ENCODE measurements at regions not wholly inside any gene's neighbourhood (a gene's known extent, or its start where the extent isn't known, plus 50 kb on each side); places are given as distances from the start of the nearest gene placed in this dataset.
"Not testable (repeated sequence)": the region's sequence is repeated elsewhere in the genome, so short reads cannot be mapped to it uniquely, and the experiment has no call there.

- H3K4me3 Mint-ChIP-seq, result no peak overlapping the region
- no peak for DNase-seq (ENCODE audit: low spot score in 2 of 2)
- H3K27ac Mint-ChIP-seq, result no peak overlapping the region
- ATAC-seq (ENCODE audit: low read depth), result no peak
- H3K9me3 Mint-ChIP-seq, result no peaks in the 10 kb centered on the region
- H3K27me3 Mint-ChIP-seq, result no peaks in the 10 kb centered on the region
- no peaks in the 10 kb centered on the region for H3K36me3 Mint-ChIP-seq
- no peaks in the 10 kb centered on the region for H3K4me1 Mint-ChIP-seq
Observed at GRCh38 chr16:26569793-26570192, 496.9 kb upstream of the C16orf82 start.

- Mint-ChIP-seq H3K4me1 (no peaks in the 10 kb centered on the region), H3K9me3 (peaks cover 6% of the 10 kb centered on the region), H3K36me3 (no peaks in the 10 kb centered on the region), H3K27me3 (peaks cover 2% of the 10 kb centered on the region), H3K4me3 (no peak overlapping the region), H3K27ac (no peak overlapping the region)
- DNase-seq (ENCODE audit: low spot score in 2 of 2) (no peak), ATAC-seq (ENCODE audit: low read depth) (no peak)
Observed at GRCh38 chr16:26578748-26579147, 488.0 kb upstream of the C16orf82 start.

- Mint-ChIP-seq H3K4me1 (no peaks in the 10 kb centered on the region), H3K4me3 (no peak overlapping the region), H3K27ac (no peak overlapping the region), H3K27me3 (no peaks in the 10 kb centered on the region), H3K36me3 (no peaks in the 10 kb centered on the region), H3K9me3 (peaks cover 8% of the 10 kb centered on the region)
- DNase-seq (ENCODE audit: low spot score in 2 of 2) (no peak), ATAC-seq (ENCODE audit: low read depth) (no peak)
Observed at GRCh38 chr16:26583803-26584202, 482.9 kb upstream of the C16orf82 start.

- DNase-seq (ENCODE audit: low spot score in 2 of 2), result no peak
- H3K4me3 Mint-ChIP-seq, result no peak overlapping the region
- H3K27ac Mint-ChIP-seq, result no peak overlapping the region
- no peaks in the 10 kb centered on the region for H3K9me3 Mint-ChIP-seq
- no peaks in the 10 kb centered on the region for H3K4me1 Mint-ChIP-seq
- no peak for ATAC-seq (ENCODE audit: low read depth)
- H3K36me3 Mint-ChIP-seq, result no peaks in the 10 kb centered on the region
- no peaks in the 10 kb centered on the region for H3K27me3 Mint-ChIP-seq
Observed at GRCh38 chr16:26593700-26594099, 473.0 kb upstream of the C16orf82 start.

GRCh38 chr16:26594666-26595065, 472.1 kb upstream of the C16orf82 start:
- no peak for ATAC-seq (ENCODE audit: low read depth)
- H3K4me1 Mint-ChIP-seq, result no peaks in the 10 kb centered on the region
- no peaks in the 10 kb centered on the region for H3K27me3 Mint-ChIP-seq
- H3K4me3 Mint-ChIP-seq, result no peak overlapping the region
- no peak for DNase-seq (ENCODE audit: low spot score in 2 of 2)
- no peak overlapping the region for H3K27ac Mint-ChIP-seq
- H3K9me3 Mint-ChIP-seq, result no peaks in the 10 kb centered on the region
- H3K36me3 Mint-ChIP-seq, result no peaks in the 10 kb centered on the region

GRCh38 chr16:26595199-26595598, 471.5 kb upstream of the C16orf82 start:
- Mint-ChIP-seq H3K27ac (no peak overlapping the region), H3K4me3 (no peak overlapping the region), H3K4me1 (no peaks in the 10 kb centered on the region), H3K9me3 (no peaks in the 10 kb centered on the region), H3K27me3 (no peaks in the 10 kb centered on the region), H3K36me3 (no peaks in the 10 kb centered on the region)
- no peak for DNase-seq (ENCODE audit: low spot score in 2 of 2)
- no peak for ATAC-seq (ENCODE audit: low read depth)

GRCh38 chr16:26596033-26596432, 470.7 kb upstream of the C16orf82 start:
- H3K4me1 Mint-ChIP-seq; H3K27me3 Mint-ChIP-seq; H3K9me3 Mint-ChIP-seq; H3K36me3 Mint-ChIP-seq; ATAC-seq (ENCODE audit: low read depth); H3K27ac Mint-ChIP-seq; DNase-seq (ENCODE audit: low spot score in 2 of 2); H3K4me3 Mint-ChIP-seq: not testable (repeated sequence)

GRCh38 chr16:26598061-26598460, 468.7 kb upstream of the C16orf82 start:
- DNase-seq (ENCODE audit: low spot score in 2 of 2) (no peak), ATAC-seq (ENCODE audit: low read depth) (no peak)
- no peaks in the 10 kb centered on the region for H3K9me3 Mint-ChIP-seq
- H3K36me3 Mint-ChIP-seq, result no peaks in the 10 kb centered on the region
- no peaks in the 10 kb centered on the region for H3K4me1 Mint-ChIP-seq
- no peak overlapping the region for H3K4me3 Mint-ChIP-seq
- H3K27ac Mint-ChIP-seq, result no peak overlapping the region
- peaks cover 1% of the 10 kb centered on the region for H3K27me3 Mint-ChIP-seq

GRCh38 chr16:26598998-26599784, 467.5 kb upstream of the C16orf82 start:
- no peaks in the 10 kb centered on the region for H3K9me3 Mint-ChIP-seq
- H3K4me1 Mint-ChIP-seq, result no peaks in the 10 kb centered on the region
- no peaks in the 10 kb centered on the region for H3K36me3 Mint-ChIP-seq
- ATAC-seq (ENCODE audit: low read depth) (no peak), DNase-seq (ENCODE audit: low spot score in 2 of 2) (no peak)
- H3K27ac Mint-ChIP-seq, result no peak overlapping the region
- peaks cover 1% of the 10 kb centered on the region for H3K27me3 Mint-ChIP-seq
- H3K4me3 Mint-ChIP-seq, result no peak overlapping the region

GRCh38 chr16:26599785-26600104, 467.0 kb upstream of the C16orf82 start:
- H3K4me1 Mint-ChIP-seq, result no peaks in the 10 kb centered on the region
- no peaks in the 10 kb centered on the region for H3K9me3 Mint-ChIP-seq
- ATAC-seq (ENCODE audit: low read depth), result no peak
- H3K27ac Mint-ChIP-seq, result no peak overlapping the region
- H3K4me3 Mint-ChIP-seq, result no peak overlapping the region
- DNase-seq (ENCODE audit: low spot score in 2 of 2), result no peak
- H3K27me3 Mint-ChIP-seq, result peaks cover 1% of the 10 kb centered on the region
- H3K36me3 Mint-ChIP-seq, result no peaks in the 10 kb centered on the region

- DNase-seq (ENCODE audit: low spot score in 2 of 2), result no peak
- Mint-ChIP-seq H3K27ac (no peak overlapping the region), H3K9me3 (no peaks in the 10 kb centered on the region), H3K36me3 (no peaks in the 10 kb centered on the region), H3K4me3 (no peak overlapping the region), H3K27me3 (peaks cover 1% of the 10 kb centered on the region), H3K4me1 (no peaks in the 10 kb centered on the region)
- ATAC-seq (ENCODE audit: low read depth), result no peak
Observed at GRCh38 chr16:26601335-26601734, 465.4 kb upstream of the C16orf82 start.

GRCh38 chr16:26605626-26606271, 461.0 kb upstream of the C16orf82 start:
- Mint-ChIP-seq H3K9me3 (no peaks in the 10 kb centered on the region), H3K27ac (no peak overlapping the region), H3K4me3 (no peak overlapping the region), H3K4me1 (no peaks in the 10 kb centered on the region), H3K36me3 (no peaks in the 10 kb centered on the region), H3K27me3 (peaks cover 1% of the 10 kb centered on the region)
- ATAC-seq (ENCODE audit: low read depth) (no peak), DNase-seq (ENCODE audit: low spot score in 2 of 2) (no peak)

- Mint-ChIP-seq H3K9me3 (peaks cover 2% of the 10 kb centered on the region), H3K27ac (no peak overlapping the region), H3K4me1 (no peaks in the 10 kb centered on the region)
Observed at GRCh38 chr16:26606381-26607150, 460.2 kb upstream of the C16orf82 start.

GRCh38 chr16:26614237-26614841, 452.4 kb upstream of the C16orf82 start:
- DNase-seq (ENCODE audit: low spot score in 2 of 2) (no peak), ATAC-seq (ENCODE audit: low read depth) (no peak)
- H3K4me1 Mint-ChIP-seq, result no peaks in the 10 kb centered on the region
- peaks cover 2% of the 10 kb centered on the region for H3K27me3 Mint-ChIP-seq
- no peak overlapping the region for H3K4me3 Mint-ChIP-seq
- peaks cover 5% of the 10 kb centered on the region for H3K9me3 Mint-ChIP-seq
- H3K36me3 Mint-ChIP-seq, result no peaks in the 10 kb centered on the region
- H3K27ac Mint-ChIP-seq, result no peak overlapping the region

More at GRCh38 chr16:26606381-26607150, 460.2 kb upstream of the C16orf82 start:
- H3K4me3 Mint-ChIP-seq, result no peak overlapping the region
- H3K36me3 Mint-ChIP-seq, result no peaks in the 10 kb centered on the region
- H3K27me3 Mint-ChIP-seq, result peaks cover 1% of the 10 kb centered on the region
- ATAC-seq (ENCODE audit: low read depth), result no peak
- DNase-seq (ENCODE audit: low spot score in 2 of 2), result no peak

All from memory B cell (primary cell).